SU-DHL-6 (cell line): ENCODE measurements at regions not wholly inside any gene's neighbourhood (a gene's known extent, or its start where the extent isn't known, plus 50 kb on each side); places are given as distances from the start of the nearest gene placed in this dataset.

Experiments
- H2AFZ ChIP-seq: fragments of 200-600 bp; sonication (generic); 2 replicates; pipeline ENCODE4 v1.6.1; 2014; ENCODE audit warnings: low read depth, mild to moderate bottlenecking, moderate library complexity, mixed read lengths, antibody characterized with exemption, low read length; ENCODE audit not compliant: severe bottlenecking
- H3F3A ChIP-seq: fragments of 200-600 bp; shearing (Covaris generic); 2 replicates; pipeline ENCODE4 v1.6.0; 2016; ENCODE audit warnings: antibody characterized with exemption, mild to moderate bottlenecking; ENCODE audit not compliant: insufficient read depth
- H3K27ac ChIP-seq: fragments of 200-600 bp; sonication (generic); 2 replicates; pipeline ENCODE4 v1.5.1; 2016; ENCODE audit warnings: low read depth, mild to moderate bottlenecking, low read length, moderate library complexity, mixed read lengths
- H3K27me3 ChIP-seq: fragments of 200-600 bp; sonication (generic), shearing (Covaris generic); 2 replicates; pipeline ENCODE4 v1.6.0; 2014; ENCODE audit warnings: mild to moderate bottlenecking, low read length
- H3K36me3 ChIP-seq: fragments of 200-600 bp; sonication (generic); 2 replicates; pipeline ENCODE4 v1.6.1; 2014; ENCODE audit warnings: mild to moderate bottlenecking, low read length, mixed read lengths
- H3K4me2 ChIP-seq: fragments of 300-600, 200-600 bp; shearing (Covaris generic), sonication (generic); 2 replicates; pipeline ENCODE4 v1.6.0; 2014; ENCODE audit warnings: low read length, low read depth, mild to moderate bottlenecking; ENCODE audit not compliant: poor library complexity, severe bottlenecking
- H3K4me3 ChIP-seq: fragments of 200-600 bp; sonication (generic); 2 replicates; pipeline ENCODE4 v1.5.1; 2014; ENCODE audit warnings: antibody characterized with exemption, low read length, mild to moderate bottlenecking, mixed read lengths; ENCODE audit not compliant: insufficient read depth, poor library complexity, severe bottlenecking
- H3K79me2 ChIP-seq: fragments of 200-600 bp; sonication (generic); 2 replicates; pipeline ENCODE4 v1.6.1; 2014; ENCODE audit warnings: mild to moderate bottlenecking, low read length, moderate library complexity; ENCODE audit not compliant: insufficient read depth
- H3K9ac ChIP-seq: fragments of 200-600 bp; sonication (generic); 2 replicates; pipeline ENCODE4 v1.7.0; 2014; ENCODE audit warnings: mild to moderate bottlenecking, low read length
- H3K9me2 ChIP-seq: fragments of 200-600 bp; sonication (generic); replicated peaks from 2 replicates; pipeline ENCODE4 v1.6.1; 2014; ENCODE audit warnings: low read length; ENCODE audit not compliant: insufficient read depth
- H3K9me3 ChIP-seq: fragments of 200-600 bp; sonication (generic); 2 replicates; pipeline ENCODE4 v1.6.1; 2014; ENCODE audit warnings: low read length, mixed read lengths; ENCODE audit not compliant: insufficient read depth
- H4K20me1 ChIP-seq: fragments of 200-600 bp; sonication (generic); 2 replicates; pipeline ENCODE4 v1.6.1; 2014; ENCODE audit warnings: low read depth, mild to moderate bottlenecking, antibody characterized with exemption, low read length, moderate library complexity, mixed read lengths
- CTCF ChIP-seq: fragments of 200-600 bp; sonication (generic); IDR thresholded peaks from one replicate; pipeline ENCODE4 v1.5.1; 2017; ENCODE audit warnings: antibody characterized with exemption, mild to moderate bottlenecking, low read length, moderate library complexity; ENCODE audit not compliant: insufficient read depth, poor library complexity, severe bottlenecking
- EZH2phosphoT487 ChIP-seq: fragments of 200-600 bp; sonication (generic), shearing (Covaris generic); conservative IDR thresholded peaks from 2 replicates; pipeline ENCODE4 v1.6.1; 2018; ENCODE audit warnings: mild to moderate bottlenecking, antibody characterized with exemption, low read length, moderate library complexity, mixed read lengths

GRCh38 chr3:178422406-178422805 lies 113.8 kb upstream of the KCNMB2 start:
- H3K27ac ChIP-seq: no peak overlapping the region
- no peaks in the 10 kb centered on the region for H3K27me3 ChIP-seq
- H3K4me3 ChIP-seq: no peak overlapping the region
- H3K9me2 ChIP-seq: no peaks in the 10 kb centered on the region
- H4K20me1 ChIP-seq: no peaks in the 10 kb centered on the region
- no peak overlapping the region for H3K9ac ChIP-seq
- H3K79me2 ChIP-seq: no peaks in the 10 kb centered on the region
- H3K36me3 ChIP-seq: no peaks in the 10 kb centered on the region
- TF ChIP-seq CTCF (peak; percentile 19), EZH2phosphoT487 (no peak)
- H2AFZ ChIP-seq: no peak overlapping the region
- H3F3A ChIP-seq: no peaks in the 10 kb centered on the region
- no peak overlapping the region for H3K4me2 ChIP-seq
- no peaks in the 10 kb centered on the region for H3K9me3 ChIP-seq

DNA sequence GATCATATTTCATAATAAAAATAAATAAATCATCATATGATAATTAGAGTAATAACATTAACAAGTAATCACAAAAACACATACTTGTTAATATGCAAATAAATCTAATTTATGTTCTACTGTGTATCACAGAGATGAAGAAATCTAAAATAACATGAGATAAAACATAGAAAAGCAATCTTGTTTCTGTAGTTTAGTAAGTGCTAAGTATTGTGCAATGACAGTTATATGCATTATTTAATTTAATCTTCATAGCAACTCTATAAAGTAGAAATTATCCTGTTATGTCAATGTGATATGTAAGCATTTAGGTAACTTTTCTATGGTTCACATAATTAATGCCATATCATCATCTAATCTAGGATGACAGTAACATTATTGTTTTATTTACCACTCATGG lies 108.2 kb upstream of the KCNMB2 start:
- no peaks in the 10 kb centered on the region for H3K27me3 ChIP-seq
- H3K27ac ChIP-seq: no peak overlapping the region
- H3K9ac ChIP-seq: no peak overlapping the region
- no peak overlapping the region for H3K4me2 ChIP-seq
- no peaks in the 10 kb centered on the region for H3K9me3 ChIP-seq
- TF ChIP-seq EZH2phosphoT487 (no peak), CTCF (no peak)
- no peaks in the 10 kb centered on the region for H4K20me1 ChIP-seq
- no peak overlapping the region for H2AFZ ChIP-seq
- H3K4me3 ChIP-seq: no peak overlapping the region
- H3F3A ChIP-seq: no peaks in the 10 kb centered on the region
- H3K79me2 ChIP-seq: no peaks in the 10 kb centered on the region
- no peaks in the 10 kb centered on the region for H3K9me2 ChIP-seq
- H3K36me3 ChIP-seq: no peaks in the 10 kb centered on the region

DNA sequence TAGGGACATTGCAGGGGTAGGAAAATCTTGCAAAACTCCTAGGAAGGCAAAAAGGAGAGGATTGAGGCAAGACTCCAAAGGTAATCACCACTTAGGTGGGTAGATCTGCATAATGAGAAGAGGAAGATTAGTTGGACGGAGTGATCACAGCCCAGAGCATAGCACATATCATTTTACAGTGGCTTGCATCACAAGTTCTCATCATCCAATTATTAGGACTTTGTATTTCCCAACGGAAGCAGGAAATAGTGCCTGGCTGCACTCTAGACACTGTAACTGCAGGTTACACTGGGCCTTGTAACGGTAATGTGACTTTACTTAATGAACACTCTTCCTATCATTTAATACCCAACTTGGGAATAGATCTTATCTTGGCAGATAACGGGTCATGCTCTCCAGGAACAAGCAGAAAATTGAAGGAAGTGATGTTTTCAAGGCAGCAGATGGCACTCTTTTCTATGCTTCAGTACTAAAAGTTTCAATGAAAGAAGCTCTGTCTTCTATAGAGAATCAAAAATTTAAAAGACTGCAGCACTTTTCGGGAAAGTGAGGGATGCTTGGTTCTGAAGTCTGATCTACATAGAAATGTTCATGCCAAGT lies 101.9 kb upstream of the KCNMB2 start:
- Histone ChIP-seq H3K36me3 (no peaks in the 10 kb centered on the region), H4K20me1 (no peaks in the 10 kb centered on the region), H3K9ac (no peak overlapping the region), H3K9me2 (no peaks in the 10 kb centered on the region), H3K4me3 (no peak overlapping the region), H3F3A (no peaks in the 10 kb centered on the region), H3K79me2 (no peaks in the 10 kb centered on the region), H3K4me2 (no peak overlapping the region), H3K27ac (no peak overlapping the region), H3K27me3 (no peaks in the 10 kb centered on the region), H2AFZ (no peak overlapping the region), H3K9me3 (no peaks in the 10 kb centered on the region)
- TF ChIP-seq EZH2phosphoT487 (no peak), CTCF (peak; percentile 30)
